ENCODE measurements at regions not wholly inside any gene's neighbourhood (a gene's known extent, or its start where the extent isn't known, plus 50 kb on each side); places are given as distances from the start of the nearest gene placed in this dataset.
A peak's percentile ranks its signal among the peaks of the same experiment; 100 is the strongest.
"Not testable (repeated sequence)": the region's sequence is repeated elsewhere in the genome, so short reads cannot be mapped to it uniquely, and the experiment has no call there.

DNA sequence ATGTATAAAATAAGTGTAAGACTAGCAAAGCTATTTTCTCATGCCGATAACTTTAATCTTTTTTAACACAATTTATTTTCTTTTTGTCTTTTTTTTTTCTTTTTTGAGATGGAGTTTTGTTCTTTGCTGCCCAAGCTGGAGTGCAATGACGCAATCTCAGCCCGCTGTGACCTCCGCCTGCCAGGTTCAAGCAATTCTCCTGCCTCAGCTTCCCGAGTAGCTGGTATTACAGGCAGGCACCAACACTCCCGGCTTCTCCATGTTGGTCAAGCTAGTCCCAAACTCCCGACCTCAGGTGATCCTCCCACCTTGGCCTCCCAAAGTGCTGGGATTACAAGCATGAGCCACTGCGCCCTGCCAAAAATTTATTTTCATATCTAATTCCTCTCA is 164.2 kb upstream of the SLIT2 start:
- Mint-ChIP-seq H3K36me3 (no peaks in the 10 kb centered on the region), H3K27ac (no peak overlapping the region), H3K27me3 (no peaks in the 10 kb centered on the region), H3K4me1 (no peaks in the 10 kb centered on the region), H3K9me3 (peaks cover 0 to 1% (median 0%) of the 10 kb centered on the region in 3 donors), H3K4me3 (no peak overlapping the region)

DNA sequence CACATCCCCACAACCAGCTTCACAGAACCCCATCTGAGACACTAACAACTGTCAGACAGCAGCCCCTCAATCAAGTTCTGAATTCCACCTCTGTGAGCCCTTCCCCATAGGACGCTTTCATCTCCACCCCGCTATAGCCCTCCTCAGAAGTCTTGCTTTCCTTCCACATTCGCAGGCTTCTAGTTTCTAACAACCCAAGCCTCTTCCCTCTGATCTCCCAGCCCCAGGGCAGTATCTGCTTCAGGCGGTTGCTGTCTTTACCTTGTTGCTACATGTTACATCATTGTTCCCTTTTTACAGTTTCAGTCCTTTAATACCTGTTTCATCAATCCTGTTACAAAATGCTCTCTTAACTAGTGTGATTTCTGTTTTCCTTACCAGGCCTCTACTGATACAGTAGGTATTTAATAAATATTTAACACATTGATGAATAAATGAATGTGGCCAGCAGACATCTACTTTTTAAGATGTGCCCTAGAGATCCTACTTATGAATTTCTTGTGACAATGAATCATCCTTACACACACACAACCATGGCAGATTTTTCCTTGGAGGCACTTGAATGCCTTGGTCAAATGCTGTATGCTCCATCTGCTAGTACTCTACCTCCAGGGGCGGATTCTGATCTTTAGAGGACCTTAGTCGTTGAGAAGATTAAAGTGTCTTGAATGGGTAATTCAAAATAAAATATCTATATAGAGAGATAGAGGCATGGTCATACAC is 164.7 kb upstream of the SLIT2 start:
- Mint-ChIP-seq H3K36me3 (no peaks in the 10 kb centered on the region), H3K27ac (no peak overlapping the region), H3K4me3 (no peak overlapping the region), H3K27me3 (no peaks in the 10 kb centered on the region), H3K4me1 (no peaks in the 10 kb centered on the region), H3K9me3 (peaks cover 0 to 1% (median 0%) of the 10 kb centered on the region in 3 donors)

DNA sequence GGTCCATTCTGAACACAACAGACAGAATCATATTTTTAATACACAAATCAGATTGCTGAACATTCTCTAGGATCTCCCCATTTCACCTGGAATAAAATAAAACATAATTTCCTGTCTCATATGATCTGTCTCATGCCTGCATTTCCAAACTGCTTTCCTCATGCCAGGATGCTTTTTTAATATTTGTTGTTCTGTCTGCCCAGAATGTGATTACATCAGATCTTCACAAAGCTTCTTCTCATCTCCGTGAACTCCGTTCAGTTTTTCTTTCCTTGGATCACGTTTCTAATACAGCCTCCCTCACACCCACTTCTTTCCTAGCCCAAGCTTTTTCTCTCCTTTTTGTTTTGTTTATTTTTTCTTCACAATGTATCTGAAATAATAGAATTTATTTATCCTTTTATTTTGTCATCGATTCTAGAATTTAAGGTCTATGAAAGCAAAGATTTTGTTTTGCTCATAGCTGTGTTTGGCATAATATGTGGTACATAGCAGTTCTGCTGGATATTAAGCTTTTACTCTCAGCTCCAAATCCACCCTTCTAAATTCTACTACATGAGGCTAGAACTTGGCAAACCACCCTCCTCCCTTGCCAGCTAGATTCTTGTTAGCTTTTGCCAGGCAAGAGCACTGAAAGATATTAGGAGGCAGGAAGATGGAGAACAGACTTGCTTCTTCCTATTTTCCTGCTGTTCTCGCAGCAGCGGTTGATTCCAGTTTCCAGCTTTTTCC is 165.5 kb upstream of the SLIT2 start:
- Mint-ChIP-seq H3K27ac (no peak overlapping the region), H3K9me3 (peaks cover 0 to 1% (median 0%) of the 10 kb centered on the region in 3 donors), H3K4me3 (no peak overlapping the region), H3K4me1 (no peaks in the 10 kb centered on the region), H3K36me3 (no peaks in the 10 kb centered on the region), H3K27me3 (no peaks in the 10 kb centered on the region)

DNA sequence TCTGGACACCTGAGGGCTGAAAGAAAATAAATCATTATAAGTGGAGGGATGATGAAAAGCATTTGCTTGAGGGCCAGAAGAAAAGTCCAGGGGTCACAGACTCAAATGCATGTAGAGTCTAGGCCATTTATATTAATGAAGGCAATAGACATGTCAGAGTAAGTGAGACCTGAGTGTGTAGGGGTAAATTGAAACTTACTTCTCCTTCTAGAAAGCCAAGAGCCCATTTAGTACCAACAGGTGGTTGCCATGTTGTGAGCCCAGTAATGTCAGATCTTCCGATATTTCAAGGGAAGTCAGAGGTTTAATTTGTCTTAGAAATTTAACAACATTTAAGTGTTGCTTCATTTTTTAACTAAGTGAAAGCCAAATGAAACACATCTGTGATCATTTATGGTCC is 166.1 kb upstream of the SLIT2 start:
- H3K9me3 Mint-ChIP-seq = peaks cover 0 to 1% (median 0%) of the 10 kb centered on the region in 3 donors

DNA sequence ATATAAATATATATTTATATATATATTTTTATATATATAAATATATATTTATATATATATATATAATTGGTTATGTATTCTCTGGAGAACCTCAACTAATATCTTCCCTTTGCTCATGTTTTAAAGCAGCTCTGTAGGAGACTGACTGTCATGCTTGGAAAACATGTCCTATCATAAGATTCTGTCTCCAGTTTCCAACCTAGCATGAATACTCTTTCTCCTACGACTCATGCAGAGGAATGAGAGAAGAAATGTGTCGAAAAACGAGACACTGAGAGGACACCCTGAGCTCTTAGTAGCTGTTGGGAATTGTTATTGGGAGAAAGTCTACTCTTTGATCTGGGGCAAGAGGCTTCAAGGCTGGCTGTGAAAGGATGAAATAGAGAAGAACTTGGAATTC is 166.5 kb upstream of the SLIT2 start:
- H3K4me3 Mint-ChIP-seq = no peak overlapping the region
- no peak overlapping the region for H3K27ac Mint-ChIP-seq
- H3K4me1 Mint-ChIP-seq = no peaks in the 10 kb centered on the region
- peaks cover 0 to 1% (median 0%) of the 10 kb centered on the region in 3 donors for H3K9me3 Mint-ChIP-seq
- H3K27me3 Mint-ChIP-seq = no peaks in the 10 kb centered on the region
- H3K36me3 Mint-ChIP-seq = no peaks in the 10 kb centered on the region

More for the DNA sequence above, 166.1 kb upstream of the SLIT2 start:
- Mint-ChIP-seq H3K36me3 (no peaks in the 10 kb centered on the region), H3K4me1 (no peaks in the 10 kb centered on the region), H3K27ac (no peak overlapping the region), H3K4me3 (no peak overlapping the region), H3K27me3 (no peaks in the 10 kb centered on the region)

DNA sequence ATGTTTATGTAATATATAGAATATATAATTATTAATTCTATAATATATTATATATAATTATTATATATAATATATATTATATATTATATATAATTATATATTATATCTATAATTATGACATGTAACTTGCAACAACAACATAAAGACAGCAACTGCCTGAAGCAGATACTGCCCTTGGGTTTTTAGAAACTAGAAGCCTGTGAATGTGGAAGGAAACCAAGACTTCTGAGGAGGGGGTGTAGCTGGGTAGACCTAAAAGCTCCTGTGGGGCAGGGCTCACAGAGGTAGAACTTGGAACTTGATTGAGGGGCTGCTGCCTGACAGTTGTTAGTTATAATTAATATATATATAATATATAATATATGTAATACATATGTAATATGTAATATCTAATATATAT is 167.2 kb upstream of the SLIT2 start:
- no peak overlapping the region for H3K4me3 Mint-ChIP-seq
- H3K9me3 Mint-ChIP-seq = peaks cover 0 to 1% (median 0%) of the 10 kb centered on the region in 3 donors
- no peak overlapping the region for H3K27ac Mint-ChIP-seq
- no peaks in the 10 kb centered on the region for H3K27me3 Mint-ChIP-seq
- H3K36me3 Mint-ChIP-seq = no peaks in the 10 kb centered on the region
- H3K4me1 Mint-ChIP-seq = no peaks in the 10 kb centered on the region

DNA sequence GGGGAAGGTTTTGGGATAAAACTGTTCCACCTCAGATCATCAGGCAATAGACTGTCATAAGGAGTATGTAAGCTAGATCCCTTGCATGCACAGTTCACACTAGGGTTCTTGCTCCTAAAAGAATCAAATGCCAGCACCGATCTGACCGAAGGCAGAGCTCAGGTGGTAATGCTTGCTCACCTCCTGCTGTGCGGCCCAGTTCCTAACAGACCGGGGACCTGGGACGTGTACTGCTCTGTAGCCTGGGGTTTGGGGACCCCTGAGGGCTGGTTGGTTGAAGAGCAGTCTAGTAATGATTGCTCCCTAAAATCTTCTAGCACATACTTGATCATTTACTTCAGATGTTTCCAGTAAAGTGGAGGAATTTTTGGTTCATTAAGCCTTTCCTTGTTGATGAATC is 173.1 kb upstream of the SLIT2 start:
- no peaks in the 10 kb centered on the region for H3K27me3 Mint-ChIP-seq

DNA sequence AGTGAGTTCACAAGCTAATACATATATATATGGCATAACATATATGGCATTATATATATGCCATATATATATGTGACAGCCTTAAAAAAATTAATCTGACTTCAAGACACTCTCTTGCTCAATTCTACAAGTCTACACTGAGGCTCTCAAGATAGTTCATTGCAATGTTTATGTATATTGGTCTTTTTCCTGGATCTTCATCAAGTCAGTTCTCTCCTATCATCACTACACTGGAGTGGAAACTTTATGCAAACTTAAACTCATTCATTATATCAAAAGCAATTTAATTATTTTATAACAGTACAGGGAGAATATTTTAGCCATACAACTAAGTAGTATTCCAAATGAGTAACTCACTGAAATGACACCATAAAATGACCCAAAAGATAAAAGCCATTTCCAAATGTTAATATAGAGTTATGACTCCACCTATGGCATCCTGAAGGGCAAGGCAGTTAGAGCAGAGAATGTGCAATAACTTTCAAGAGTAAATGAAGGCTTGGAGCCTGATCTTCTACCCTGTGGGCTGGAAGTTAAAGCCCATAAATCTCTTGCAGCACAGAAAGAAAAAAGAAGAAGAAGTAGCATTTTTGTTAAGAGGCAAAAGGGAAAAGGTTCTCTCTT is 176.3 kb upstream of the SLIT2 start:
- Mint-ChIP-seq H3K4me1 (no peaks in the 10 kb centered on the region), H3K27me3 (no peaks in the 10 kb centered on the region), H3K9me3 (peaks cover 0 to 6% (median 3%) of the 10 kb centered on the region in 3 donors), H3K4me3 (no peak overlapping the region), H3K36me3 (no peaks in the 10 kb centered on the region), H3K27ac (no peak overlapping the region)

More for the DNA sequence above, 173.1 kb upstream of the SLIT2 start:
- Mint-ChIP-seq H3K9me3 (peaks cover 1 to 6% (median 3%) of the 10 kb centered on the region in 3 donors), H3K27ac (no peak overlapping the region), H3K4me3 (no peak overlapping the region), H3K4me1 (no peaks in the 10 kb centered on the region), H3K36me3 (no peaks in the 10 kb centered on the region)

DNA sequence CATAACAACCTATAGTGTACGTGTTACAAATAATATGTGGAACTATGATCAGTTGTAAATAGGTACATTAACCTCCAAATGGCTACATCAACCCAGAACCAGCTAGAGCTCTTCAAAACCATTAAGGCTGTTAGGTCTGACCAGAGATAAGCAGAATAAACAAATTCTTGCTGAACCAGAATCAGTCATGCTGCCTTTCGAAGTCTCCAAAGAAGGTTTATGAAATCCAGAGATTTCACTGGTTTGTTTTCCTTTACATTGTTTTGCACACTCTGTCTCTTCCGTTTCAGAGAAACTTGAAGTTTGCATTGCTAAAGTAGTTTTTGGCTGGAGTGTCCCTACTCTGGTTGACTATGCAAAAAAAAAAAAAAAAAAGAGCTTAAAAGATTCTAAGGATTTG is 177.3 kb upstream of the SLIT2 start:
- no peak overlapping the region for H3K27ac Mint-ChIP-seq
- H3K9me3 Mint-ChIP-seq = peaks cover 0 to 9% (median 3%) of the 10 kb centered on the region in 3 donors
- no peaks in the 10 kb centered on the region for H3K4me1 Mint-ChIP-seq
- H3K36me3 Mint-ChIP-seq = no peaks in the 10 kb centered on the region
- H3K4me3 Mint-ChIP-seq = no peak overlapping the region
- no peaks in the 10 kb centered on the region for H3K27me3 Mint-ChIP-seq

DNA sequence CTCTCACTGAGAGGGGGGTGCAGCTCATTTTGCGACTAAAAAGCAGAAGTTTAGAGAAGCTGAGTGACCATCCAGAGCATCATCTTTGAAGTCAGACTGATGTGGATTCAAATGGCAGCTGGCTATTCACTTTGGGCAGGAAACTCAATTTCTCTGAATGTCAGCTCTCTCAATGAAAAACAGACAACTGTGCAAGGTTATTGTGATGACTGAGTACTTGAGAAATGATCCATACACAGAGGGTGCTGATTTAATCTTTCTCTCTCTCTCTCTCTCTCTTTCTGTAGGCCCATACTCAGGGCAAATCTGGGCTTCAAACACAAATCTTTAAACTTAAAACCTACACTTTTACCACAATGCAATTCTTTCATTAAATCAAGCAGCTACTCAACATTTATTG is 185.8 kb upstream of the SLIT2 start:
- peaks cover 2% of the 10 kb centered on the region for H3K36me3 Mint-ChIP-seq
- no peak overlapping the region for H3K4me3 Mint-ChIP-seq
- H3K27ac Mint-ChIP-seq = no peak overlapping the region
- peaks cover 0 to 1% (median 0%) of the 10 kb centered on the region in 3 donors for H3K4me1 Mint-ChIP-seq
- H3K27me3 Mint-ChIP-seq = no peaks in the 10 kb centered on the region
- peaks cover 0 to 14% (median 6%) of the 10 kb centered on the region in 3 donors for H3K9me3 Mint-ChIP-seq

DNA sequence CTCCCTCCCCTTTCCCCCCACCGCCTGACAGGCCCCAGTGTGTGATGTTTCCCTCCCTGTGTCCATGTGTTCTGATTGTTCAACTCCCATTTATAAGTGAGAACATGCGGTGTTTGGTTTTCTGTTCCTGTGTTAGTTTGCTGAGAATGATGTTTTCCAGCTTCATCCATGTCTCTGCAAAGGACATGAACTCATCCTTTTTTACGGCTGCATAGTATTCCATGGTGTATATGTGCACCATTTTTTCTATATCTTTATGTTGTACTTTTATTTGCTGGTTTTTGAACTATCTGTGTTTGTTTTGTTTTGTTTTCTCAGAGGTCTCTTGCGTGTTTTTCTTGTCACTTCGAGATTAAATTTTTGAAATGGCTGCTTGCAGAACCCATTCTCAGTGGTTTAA is 188.8 kb upstream of the SLIT2 start:
- not testable (repeated sequence) for H3K27me3 Mint-ChIP-seq, H3K4me3 Mint-ChIP-seq, H3K4me1 Mint-ChIP-seq, H3K36me3 Mint-ChIP-seq, H3K27ac Mint-ChIP-seq
- H3K9me3 Mint-ChIP-seq = peaks cover 0 to 11% (median 6%) of the 10 kb centered on the region in 3 donors

DNA sequence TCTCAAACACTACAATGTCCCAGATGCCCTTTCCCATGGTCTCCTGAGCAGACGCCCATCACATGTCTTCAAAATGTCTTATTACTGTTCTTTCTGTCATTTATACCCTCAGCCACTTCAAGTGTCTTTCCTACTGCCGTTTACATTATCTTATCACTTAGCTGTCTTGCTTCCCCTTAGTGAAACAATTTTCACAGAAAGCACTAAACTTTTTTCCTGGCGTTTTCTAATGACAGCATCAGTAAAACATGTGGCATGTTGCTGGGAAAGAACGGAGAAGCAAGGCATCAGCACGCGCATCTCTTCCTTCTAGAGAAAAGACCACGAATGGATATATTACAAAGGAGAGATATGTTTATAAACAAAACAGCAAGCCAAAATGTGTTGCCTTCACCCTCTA is 189.7 kb upstream of the SLIT2 start:
- Mint-ChIP-seq H3K27ac (no peak overlapping the region), H3K36me3 (peaks cover 2% of the 10 kb centered on the region), H3K4me3 (no peak overlapping the region), H3K9me3 (peaks cover 0 to 11% (median 6%) of the 10 kb centered on the region in 3 donors), H3K27me3 (no peaks in the 10 kb centered on the region), H3K4me1 (peaks cover 0 to 1% (median 0%) of the 10 kb centered on the region in 3 donors)

DNA sequence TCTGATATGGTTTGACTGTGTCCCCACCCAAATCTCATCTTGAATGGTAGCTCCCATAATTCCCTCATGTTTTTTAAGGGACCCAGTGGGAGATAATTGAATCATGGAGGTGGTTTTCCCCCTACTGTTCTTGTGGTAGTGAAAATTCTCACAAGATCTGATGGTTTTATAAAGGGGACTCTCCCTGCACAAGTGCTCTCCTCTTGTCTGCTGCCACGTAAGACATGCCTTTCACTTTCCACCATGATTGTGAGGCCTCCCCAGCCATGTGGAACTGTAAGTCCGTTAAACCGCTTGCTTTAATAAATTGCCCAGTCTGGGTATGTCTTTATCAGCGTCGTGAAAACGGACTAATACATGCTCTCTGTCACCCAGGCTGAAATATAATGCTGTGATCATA is 200.9 kb upstream of the SLIT2 start:
- no peak overlapping the region for H3K4me3 Mint-ChIP-seq
- H3K4me1 Mint-ChIP-seq = no peaks in the 10 kb centered on the region
- H3K9me3 Mint-ChIP-seq = peaks cover 3 to 8% (median 7%) of the 10 kb centered on the region in 3 donors
- no peaks in the 10 kb centered on the region for H3K27me3 Mint-ChIP-seq
- no peak overlapping the region for H3K27ac Mint-ChIP-seq
- H3K36me3 Mint-ChIP-seq = peaks cover 3% of the 10 kb centered on the region

DNA sequence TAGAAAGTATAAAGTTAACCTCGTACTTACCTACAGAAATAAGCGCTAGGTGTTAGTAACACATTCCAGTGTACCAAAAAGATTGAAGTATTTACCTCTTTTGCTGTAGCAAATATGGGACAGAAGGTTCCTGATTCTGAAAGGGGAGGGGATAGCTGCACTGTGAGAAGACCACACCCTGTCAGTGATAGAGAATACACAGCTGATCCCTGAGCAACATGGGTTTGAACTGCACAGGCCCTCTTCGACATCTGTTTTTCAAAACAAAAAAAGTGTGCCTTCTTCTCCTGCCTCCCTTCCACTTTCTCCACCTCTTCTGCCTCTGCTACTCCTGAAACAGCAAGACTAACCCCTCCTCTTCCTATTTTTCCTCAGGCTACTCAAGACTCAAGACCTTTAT is 201.8 kb upstream of the SLIT2 start:
- H3K36me3 Mint-ChIP-seq = peaks cover 1% of the 10 kb centered on the region
- H3K27me3 Mint-ChIP-seq = no peaks in the 10 kb centered on the region
- peaks cover 3 to 5% (median 3%) of the 10 kb centered on the region in 3 donors for H3K9me3 Mint-ChIP-seq
- peak overlapping the region in 1 of 4 donors; percentile 11 for H3K4me3 Mint-ChIP-seq
- no peak overlapping the region for H3K27ac Mint-ChIP-seq
- no peaks in the 10 kb centered on the region for H3K4me1 Mint-ChIP-seq

DNA sequence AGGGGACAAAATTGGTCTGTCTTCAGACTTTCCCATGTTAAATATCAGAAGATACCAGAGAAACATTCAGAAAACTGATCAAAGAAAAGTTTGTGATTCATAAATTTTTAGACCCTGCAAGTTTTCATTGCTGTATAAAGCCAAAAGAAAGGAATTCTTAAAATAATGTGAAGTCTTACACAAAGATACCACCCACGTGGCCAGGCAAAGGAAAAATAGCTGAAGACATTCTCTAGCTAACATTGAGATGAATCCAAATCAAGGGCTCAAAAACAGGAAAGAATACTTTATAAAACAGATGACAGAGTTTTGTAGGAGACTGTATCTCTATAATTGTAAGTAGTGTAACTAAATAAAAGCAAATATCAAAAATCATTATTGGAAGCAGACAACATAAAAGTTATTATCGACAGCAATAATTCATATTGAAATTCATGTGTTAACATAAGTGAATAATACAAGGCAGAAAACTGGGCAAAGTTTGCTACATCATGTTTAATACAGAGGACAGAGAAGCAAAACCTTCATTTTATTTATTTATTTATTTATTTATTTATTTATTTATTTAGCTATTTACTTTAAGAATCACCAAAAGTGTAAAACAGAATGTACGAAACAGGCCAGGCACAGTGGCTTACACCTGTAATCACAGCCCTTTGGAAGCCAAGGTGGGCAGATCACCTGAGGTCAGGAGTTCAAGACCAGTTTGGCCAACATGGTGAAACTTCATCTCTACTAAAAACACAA is 204.6 kb upstream of the SLIT2 start:
- Mint-ChIP-seq H3K4me3 (no peak overlapping the region), H3K27ac (no peak overlapping the region), H3K4me1 (no peaks in the 10 kb centered on the region), H3K36me3 (no peaks in the 10 kb centered on the region), H3K9me3 (peaks cover 2 to 3% (median 2%) of the 10 kb centered on the region in 3 donors), H3K27me3 (no peaks in the 10 kb centered on the region)

Measured in IgD-negative memory B cell (primary cell).